DMS 273 treated with DMSO at 0.1 percent for 48 hours (cell line): ENCODE measurements at regions not wholly inside any gene's neighbourhood (a gene's known extent, or its start where the extent isn't known, plus 50 kb on each side); places are given as distances from the start of the nearest gene placed in this dataset.
"Not testable (repeated sequence)": the region's sequence is repeated elsewhere in the genome, so short reads cannot be mapped to it uniquely, and the experiment has no call there.

Experiments
- DNase-seq: peaks from one replicate; lab custom pipeline; 2025; lab: John Stamatoyannopoulos, UW

DNA sequence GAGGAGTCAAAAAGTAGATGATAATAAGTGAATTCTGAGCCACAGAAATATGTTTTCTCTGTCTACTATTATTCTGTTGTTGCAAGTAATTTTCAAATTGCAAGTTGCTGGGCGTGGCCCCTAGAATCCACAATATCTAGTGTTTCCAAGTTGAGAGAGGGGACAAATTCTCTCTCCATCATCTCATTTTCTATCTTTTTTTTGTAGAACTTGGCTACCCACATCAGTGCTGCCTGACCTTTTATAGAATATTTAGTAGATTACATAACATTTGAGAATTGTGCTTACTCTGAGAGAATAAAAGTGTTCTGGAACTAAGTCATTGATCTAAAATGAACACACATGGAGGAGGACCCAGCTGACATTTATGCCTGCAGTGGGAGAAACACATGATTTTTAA, 110.9 kb upstream of the CSNK1A1L start:
- no peak for DNase-seq

DNA sequence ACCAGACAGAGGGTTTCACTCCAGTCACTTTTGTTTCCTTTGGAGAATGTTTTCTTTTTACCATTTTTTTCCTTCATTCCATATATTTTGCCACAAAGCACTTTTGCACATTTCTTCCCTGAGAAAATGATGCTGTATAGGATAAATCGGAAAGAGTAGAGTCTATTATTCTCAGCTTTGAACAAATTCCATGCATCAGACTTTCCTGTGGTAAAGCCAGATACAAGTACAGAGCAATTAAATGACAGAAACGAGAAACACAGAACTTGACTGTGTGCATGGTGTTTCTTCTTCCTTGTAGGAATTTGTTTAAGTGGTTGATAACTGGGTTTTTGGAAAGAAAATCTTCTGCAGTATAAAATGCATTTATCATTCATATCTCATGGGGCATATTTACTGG, 107.4 kb upstream of the CSNK1A1L start:
- DNase-seq, result no peak

DNA sequence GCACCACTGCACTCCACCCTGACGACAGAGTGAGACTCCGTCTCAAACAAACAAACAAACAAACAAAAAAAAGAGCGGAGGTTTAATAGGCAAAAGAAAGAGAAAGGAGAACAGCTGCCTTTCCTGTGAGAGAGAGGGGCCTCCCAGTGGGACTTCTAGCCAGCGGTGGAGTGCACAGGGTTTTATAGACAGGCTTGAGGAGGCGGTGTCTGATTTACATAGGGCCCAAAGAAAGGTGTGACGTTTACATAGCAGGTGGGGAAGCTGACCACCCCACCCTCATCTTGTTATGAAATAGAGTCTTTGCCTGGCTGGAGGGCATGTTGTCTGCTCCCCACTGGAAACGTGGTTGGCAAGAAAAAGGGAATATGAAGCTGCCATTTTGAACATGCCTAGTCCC, 106.0 kb upstream of the CSNK1A1L start:
- DNase-seq, result no peak

DNA sequence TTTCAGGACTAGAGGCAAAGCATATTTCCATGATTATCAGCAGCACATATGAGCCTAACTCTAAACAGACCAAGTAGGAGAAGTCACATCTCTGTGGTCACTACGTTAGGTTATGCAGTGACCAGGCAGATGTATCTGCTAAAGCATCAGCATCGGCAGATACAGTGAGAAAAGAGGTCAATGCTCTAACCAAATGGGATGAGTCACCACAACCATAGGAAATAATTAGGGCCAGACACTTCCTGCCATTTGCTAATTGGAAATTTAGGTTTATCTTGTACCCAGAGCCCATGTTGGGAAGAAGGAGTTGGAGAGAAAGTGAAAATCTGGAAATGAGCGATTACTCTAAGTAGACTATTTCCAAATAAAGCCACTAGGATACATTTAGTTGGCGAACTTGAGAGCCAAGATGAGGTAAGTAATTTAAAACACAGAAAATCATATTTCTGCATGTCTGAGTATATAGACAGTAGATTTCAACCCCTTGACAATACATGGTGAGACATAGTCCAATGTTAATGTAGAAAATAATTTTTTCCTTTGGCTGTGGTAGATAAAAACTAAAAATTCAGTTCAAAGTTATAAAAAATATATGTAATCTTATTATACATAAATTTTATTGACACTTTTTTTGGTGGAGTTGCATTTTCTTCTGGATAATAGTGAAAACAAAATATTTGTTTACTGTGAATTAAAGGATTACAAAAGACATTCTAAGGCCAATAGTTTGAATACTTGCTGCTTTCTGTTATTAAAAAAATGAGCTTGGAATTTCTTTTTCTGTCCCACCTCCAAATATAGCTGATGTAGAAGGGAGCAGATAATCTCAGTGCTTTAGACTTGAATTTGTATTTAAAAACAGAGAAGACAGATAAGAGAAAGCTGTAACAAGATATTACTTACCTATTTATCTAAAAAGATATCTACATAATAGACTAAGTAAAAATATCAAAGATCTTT, 104.4 kb upstream of the CSNK1A1L start:
- DNase-seq, result no peak

DNA sequence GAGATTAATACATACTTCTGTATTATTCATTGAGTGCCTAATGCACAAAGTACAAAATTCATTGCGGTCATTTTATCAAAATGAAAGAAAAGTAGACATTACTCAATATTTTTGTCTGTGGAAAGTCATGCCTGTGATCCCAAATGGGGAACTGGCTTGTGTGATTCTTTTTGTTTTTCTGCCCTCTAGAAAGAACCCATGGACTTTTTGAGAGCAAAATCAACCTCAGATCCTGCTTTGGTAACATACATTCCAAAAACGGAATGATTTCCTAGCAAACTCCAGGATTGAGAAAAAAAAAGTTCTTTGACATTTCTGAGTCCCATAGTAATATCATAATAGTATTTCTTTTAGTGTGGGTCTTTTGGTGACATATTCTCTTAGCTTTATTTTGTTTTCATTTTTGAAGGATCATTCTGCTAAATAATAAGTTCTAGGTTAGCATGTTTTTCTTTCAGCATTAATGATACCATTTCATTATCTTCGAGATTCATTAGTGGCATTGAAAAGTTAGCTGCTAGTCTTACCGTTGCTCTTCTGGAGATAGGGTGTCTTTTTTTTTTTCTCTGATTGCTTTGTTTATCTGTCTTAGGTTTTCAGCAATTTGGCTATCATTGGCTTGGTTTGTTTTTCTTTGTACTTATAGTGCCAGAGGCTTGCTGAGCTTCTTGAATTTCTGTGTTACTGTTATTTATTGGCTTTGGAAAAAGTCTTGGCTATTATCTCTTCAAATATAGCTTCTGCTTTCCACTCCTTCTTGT, 102.4 kb upstream of the CSNK1A1L start:
- no peak for DNase-seq

DNA sequence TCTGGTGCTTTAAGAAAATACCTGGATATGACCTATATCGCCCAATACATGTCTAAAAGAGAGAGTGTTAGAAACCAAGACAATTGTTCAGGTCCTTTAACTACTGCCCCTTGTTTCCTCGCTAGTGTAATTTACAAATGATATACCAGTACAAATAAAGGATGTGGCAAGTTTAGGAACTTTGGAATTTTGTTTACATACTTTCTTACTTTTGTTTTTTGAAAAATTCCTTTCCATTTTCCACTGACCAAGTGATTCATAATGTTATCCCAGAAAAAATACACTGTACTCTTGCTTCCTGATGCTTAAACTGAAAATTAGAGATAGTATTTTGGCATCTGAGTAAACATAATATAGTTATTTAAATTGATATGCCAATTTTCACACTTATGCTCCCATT, 96.8 kb upstream of the CSNK1A1L start:
- no peak for DNase-seq

DNA sequence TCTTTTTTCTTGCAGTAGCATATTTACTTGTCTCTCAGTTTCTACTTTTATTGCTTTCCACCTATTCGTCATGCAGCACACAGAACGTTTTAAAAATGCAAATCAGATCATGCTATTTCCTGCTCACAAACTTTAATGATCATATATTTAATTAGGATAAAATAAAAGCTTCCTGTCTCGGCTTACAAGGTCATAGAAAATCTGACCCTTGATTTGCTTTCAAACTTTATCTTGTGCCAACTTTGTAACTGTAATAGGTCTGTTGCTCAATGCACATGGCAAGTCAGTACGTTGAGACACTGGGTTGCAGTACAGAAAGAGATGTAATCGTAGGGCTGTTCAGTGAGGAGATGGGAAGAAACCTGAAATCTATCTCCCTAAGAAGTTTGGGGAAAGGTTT, 95.6 kb upstream of the CSNK1A1L start:
- no peak for DNase-seq

DNA sequence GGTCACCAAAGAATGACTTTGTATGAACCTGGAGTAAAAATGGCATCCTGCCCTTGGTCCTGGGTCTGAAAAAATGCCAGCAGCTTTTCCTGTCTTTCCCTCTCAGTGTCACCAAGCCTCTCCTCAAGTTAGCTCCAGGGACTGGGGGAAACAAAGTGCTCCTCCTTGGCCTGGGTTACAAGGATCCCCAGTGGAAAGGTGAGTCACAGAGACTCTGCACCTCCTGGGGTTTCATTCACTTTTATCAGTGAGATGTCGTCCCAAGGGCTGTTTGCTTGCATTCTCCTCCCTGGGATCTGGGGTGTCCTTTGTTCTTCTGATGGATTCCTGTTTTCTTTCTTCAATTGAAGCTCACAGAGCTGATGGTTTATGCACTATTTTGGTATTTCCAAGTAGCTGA, 93.2 kb upstream of the CSNK1A1L start:
- no peak for DNase-seq

DNA sequence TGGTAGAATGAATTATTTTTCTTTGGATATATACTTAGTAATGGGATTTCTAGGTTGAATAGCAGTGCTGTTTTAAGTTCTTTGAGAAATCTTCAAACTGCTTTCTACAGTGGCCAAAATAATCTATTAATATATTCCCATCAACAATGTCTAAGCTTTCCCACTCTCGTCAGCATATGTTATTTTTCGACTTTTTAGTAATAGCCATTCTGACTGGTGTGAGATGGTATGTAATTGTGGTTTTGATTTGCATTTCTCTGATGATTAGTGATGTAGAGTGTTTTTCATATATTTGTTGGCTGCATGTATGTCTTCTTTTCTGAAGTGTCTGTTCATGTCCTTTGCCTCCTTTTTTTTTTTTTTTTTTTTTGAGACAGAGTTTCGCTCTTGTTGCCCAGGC, 90.2 kb upstream of the CSNK1A1L start:
- no peak for DNase-seq

DNA sequence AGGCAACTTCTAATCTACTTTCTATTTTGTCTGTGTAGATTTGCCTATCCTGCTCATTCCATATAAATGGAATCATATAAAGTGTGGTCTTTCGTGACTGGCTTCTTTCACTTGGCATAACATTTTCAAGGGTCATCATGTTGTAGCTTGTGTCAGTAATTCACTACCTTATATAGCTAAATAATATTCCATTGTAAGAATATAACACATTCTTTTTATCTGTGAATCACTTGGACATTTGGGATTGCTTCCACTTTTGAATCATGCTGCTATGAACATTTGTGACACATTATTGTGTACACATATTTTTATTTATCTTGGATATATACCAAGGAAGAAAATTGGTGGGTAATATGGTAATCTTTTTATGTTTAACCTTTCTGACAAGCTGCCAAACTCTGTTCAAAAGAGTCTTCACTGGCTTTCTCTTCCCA, 89.0 kb upstream of the CSNK1A1L start:
- no peak for DNase-seq

DNA sequence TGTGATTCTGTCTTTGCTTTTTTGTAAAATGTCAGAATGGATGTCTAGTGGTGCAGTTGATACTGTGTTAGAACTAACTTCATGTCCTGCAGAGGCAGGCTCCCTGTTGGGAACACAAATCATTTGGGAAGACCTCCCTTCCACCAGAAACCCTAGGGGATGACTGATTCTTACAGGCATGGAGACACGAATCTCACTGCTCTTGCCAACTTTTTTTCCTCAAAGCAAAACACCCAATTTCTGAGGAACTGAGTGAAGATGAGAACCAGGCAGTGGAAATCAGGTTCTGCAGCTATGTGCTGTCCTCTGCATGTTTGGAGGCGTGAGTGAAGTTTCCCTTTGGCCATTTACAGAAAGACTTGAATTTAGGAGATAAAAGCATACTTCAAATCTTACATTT, 87.5 kb upstream of the CSNK1A1L start:
- no peak for DNase-seq

DNA sequence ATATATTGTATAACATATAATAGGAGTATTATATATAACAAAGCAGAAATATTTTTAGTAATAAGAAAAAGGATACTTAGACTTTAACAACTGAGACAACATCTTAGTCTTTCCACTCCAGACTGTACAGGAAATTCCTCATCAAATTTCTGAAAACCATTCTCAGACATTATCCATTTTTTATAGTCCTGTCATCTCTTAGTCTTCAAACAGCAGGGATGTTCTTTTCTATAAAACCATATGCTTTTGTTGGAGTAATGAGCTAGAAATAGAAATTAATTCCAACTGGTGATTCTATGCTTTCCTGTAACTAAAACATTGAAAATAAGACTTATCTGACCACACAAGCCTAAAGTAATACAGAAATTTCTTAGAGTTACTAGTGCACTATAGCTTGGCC, 82.2 kb upstream of the CSNK1A1L start:
- DNase-seq, result no peak

DNA sequence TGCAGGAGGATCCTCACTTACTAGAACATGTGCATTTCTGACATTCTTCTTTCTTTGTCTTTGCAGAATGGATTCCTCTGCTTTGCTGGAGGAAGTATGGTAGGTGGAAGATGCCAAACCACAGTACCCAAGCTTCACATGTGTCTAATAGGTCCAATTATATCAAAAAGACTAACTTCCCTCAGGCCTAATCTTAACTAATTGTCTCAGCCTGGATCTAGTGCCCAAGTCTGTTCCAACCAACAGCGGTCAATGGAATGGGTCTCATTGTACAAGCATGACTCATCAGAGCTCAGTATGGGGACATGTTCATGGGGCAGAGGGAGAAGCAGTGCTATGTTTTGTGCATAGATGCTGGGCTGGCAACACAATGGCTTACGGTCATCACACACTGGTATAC, 81.6 kb upstream of the CSNK1A1L start:
- DNase-seq, result no peak

DNA sequence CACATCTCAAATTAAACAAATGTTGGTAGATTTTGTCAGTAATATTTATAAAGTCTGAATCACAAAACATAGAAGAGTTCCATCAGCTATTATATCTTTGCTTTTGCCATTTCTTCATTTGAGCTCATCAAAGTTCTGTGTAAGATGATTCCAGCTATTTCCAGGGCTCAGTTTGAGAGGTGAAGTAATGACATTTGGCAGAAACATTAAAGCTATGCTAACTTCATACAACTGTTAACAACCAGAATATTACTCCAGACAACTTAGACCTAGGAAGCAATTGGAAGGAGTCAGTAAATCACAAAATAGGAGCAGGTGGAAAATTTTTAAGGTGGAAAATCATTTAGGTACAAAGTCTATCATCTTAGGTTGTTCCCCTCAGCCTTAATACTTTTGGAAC, 76.2 kb upstream of the CSNK1A1L start:
- DNase-seq, result no peak

DNA sequence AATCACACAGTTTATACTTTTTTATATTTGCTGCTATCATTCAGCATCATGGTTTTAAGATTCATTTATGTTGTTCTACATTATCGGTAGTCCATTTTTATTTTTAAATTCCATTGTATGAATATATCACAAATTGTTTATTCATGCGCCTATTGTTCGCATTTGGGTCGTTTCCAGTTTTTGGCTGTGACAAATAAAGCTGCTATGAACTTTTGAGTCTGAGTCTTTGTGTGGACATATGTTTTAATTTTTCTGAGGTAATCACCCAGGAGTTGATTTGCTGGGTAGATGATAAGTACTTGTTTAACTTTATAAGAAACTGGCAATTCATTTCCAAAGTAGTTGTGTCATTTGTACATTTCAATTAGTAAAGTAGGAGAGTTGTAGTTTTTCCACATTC, 74.2 kb upstream of the CSNK1A1L start:
- DNase-seq, result no peak

DNA sequence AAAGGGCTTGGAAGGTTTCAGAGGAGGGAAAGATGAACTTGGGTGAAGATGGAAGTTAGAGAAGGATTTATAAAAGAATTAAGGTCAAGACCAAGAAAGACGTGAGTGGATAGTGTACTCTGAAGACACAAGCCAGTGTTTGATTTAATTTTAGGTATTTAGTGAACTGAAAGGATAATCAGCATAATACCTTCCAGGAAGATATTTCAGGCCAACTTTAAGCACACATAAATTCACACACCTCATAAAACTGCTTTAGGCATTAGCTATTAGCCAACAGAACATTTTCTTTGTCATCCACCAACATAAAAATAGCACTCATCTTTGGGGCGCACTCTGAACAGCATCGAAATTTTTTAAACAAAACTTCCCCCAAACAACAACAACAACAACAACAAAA, 71.7 kb upstream of the CSNK1A1L start:
- no peak for DNase-seq

DNA sequence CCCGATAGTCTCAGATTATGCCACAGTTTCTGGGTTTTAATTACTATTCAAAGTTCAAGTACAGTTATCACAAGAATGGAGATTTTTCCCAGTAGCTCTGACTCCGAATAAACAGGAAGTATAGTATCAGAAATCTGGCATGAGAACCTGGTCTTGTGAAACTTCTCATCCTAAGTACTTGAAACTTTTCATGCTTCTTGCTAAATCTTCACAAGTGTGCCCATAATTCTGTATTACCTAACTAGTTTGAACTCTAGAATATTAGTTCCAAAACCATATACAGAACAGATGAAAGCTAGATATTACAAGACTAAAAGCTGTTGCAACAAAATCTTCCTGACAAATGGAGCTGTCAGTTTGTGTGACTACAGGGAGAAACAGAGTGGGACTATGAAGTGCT, 70.5 kb upstream of the CSNK1A1L start:
- no peak for DNase-seq

DNA sequence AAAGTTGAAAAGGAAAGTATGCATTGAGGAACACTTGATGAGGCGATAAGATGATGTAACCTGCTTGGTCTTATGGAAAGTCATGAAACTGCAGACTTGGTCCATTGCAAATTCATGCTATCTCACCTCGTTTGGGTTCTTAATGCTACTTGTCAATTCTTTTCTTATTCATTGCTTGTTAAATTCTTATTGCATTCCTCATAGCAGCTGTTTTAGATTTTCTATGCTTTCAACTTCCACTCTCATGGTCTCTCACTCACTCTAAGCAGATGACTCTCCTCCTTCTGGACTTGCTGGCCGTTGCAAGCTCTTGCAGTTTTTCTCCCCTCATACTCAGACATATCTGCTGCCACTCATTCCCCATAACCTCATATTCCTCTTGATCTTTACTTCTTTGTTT, 67.8 kb upstream of the CSNK1A1L start:
- DNase-seq, result no peak

DNA sequence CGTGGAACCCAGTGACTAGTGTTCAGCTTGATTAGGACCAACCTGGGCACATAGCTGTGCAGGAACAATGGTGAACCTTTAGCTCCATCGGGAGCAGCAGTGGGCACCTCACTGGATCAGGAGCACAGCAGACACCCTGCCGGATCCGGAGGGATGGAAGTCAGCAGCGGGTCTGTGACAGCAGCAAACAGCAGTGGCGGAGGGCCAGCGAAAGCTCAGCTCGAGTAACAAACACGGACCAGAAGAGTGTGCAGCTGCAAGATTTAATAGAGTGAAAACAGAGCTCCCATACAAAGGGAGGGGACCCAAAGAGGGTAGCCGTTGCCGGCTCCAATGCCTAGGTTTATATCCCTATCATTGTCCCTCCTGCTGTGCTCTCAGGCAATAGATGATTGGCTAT, 66.8 kb upstream of the CSNK1A1L start:
- DNase-seq, result not testable (repeated sequence)

DNA sequence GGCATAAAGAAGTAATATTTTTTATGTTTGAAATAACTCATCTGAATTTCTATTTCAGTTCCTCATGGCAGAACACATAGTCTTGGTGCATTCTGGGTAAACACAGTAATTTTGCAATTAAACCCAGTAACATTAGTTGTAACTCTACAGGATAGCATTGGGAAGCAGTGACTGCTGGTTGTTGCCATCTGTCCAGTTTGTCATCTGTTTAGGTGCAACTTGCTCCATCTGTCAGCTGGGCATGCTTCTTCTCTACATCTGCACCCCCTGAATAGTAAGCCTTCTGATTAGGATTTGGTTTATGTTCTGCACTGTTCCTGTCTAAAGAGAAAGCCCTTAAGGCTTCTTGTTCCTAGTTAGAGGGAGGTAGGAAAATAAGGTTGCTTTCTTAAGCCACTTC, 63.5 kb upstream of the CSNK1A1L start:
- peak; percentile 80 for DNase-seq

DNA sequence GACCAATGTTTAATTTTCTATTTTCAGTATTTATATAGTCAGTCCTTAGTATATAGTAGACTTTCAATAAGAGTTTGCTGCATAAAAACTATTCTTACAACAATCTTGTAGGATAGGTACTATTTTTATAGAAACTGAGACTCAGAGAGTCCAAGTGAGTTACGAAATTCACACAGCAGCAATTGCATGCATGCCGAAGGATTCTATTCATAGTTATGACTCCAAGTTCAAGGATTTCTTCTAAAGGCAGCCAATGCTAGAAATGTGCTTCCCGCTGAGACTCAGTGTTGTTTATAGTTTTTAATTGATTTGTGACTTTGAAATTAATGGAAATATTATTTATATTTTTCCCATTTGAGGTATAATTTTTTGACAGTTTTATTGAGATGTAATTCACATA, 62.7 kb upstream of the CSNK1A1L start:
- no peak for DNase-seq

DNA sequence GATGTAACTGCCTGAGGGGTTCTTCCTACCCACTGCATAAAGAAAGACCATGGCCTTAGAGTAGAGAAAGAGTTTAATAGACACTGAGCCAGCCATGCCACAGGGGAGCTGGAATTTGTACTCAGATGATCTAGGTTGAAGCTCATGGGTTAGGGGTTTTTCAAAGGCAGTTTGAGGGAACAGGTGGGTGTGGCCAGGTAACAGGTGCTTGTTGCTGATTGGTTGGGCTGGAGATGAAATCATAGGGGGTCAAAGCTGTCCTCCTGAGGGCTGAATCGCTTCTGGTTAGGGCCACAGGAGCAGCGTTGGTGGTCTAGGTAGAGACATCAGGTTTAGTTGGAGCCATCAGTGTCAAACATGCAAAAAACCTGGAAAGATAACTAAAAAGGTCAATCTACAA, 59.2 kb upstream of the CSNK1A1L start:
- DNase-seq, result no peak

DNA sequence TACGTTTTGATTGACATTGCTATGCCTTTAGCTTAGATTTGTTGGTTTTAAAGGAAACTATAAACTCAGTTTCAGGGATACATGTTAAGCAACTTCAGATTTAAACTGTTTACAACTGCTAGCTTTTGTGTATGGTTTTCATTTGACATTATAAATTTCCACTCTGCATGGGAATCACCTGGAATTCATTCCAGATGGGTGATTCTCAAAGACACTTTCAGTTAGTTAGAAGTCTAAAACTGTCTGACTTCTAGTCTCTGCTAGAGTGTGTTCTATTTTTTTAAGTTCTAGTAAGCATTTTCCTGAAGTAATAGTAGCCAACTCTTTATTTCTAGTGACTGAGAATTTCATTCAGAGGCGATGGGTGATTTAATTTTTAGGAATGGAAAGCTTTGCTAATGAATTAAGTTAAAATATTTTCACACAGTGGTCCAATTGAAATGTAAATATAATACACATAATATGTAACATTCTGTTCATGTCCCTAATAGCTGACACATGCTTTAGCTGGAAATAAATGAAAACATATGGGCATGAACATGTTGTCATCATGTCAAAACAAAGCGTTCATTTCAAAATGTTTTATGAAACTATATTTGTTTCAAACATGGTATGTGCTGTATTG, 58.3 kb upstream of the CSNK1A1L start:
- no peak for DNase-seq
